HepG2 (cell line): ENCODE measurements at regions not wholly inside any gene's neighbourhood (a gene's known extent, or its start where the extent isn't known, plus 50 kb on each side); places are given as distances from the start of the nearest gene placed in this dataset.

Experiments
- ATAC-seq: fragments of 200-7000 bp; cut with Tn5 transposase; 3 replicates; pipeline ENCODE4 v1.9.1; 2020; ENCODE audit warnings: mild to moderate bottlenecking, moderate library complexity
- BruUV-seq: library from RNA; stranded (reverse); fragments of 400-500 nt; replicated peaks from 2 replicates; lab custom pipeline; 2021; lab: Mats Ljungman, UMichigan
- CTCF ChIA-PET: fragments of 300-600 bp; formaldehyde crosslinking; extraction: SDS; loops from one replicate; lab custom pipeline; 2021; ENCODE audit warnings: low total read pairs, inconsistent platforms, low intra/inter-chr PET ratio; lab: Yijun Ruan, JAX
- POLR2A ChIA-PET: fragments of 350-600 bp; sonication (Branson Sonifier 250); formaldehyde crosslinking; loops from one replicate; lab custom pipeline; 2020; ENCODE audit warnings: antibody characterized with exemption, inconsistent platforms; lab: Yijun Ruan, JAX
- DNase-seq: peaks from one replicate; pipeline ENCODE4 v3.0.0-alpha.2; 2015; ENCODE audit warnings: low spot score
- FAIRE-seq: peaks from 3 replicates; lab custom pipeline; 2011; peaks lifted over from hg19 to GRCh38; lab: Jason Lieb, UNC
- H2AFZ ChIP-seq: one replicate; pipeline ENCODE4 v1.6.1; 2011; ENCODE audit warnings: low read length, inconsistent platforms
- H3K27ac ChIP-seq: fragments of 300-600 bp; 3 replicates; pipeline ENCODE4 v1.8.0; 2011; ENCODE audit warnings: mixed run types, mild to moderate bottlenecking, mixed read lengths, low read length, inconsistent platforms; ENCODE audit not compliant: insufficient read depth; ENCODE audit errors: extremely low read length
- H3K27me3 ChIP-seq, 2 experiments: fragments of 200-600 bp in 1 of 2; 2 replicates in 1 of 2; 3 replicates in 1 of 2; pipeline versions ENCODE4 v1.6.0 to v1.8.0; 2011; ENCODE audit warnings: low read length in 2 of 2, mild to moderate bottlenecking in 2 of 2, moderate library complexity in 2 of 2, inconsistent platforms in 1 of 2; ENCODE audit not compliant: insufficient read depth in 2 of 2, control insufficient read depth in 1 of 2
- H3K36me3 ChIP-seq, 2 experiments: fragments of 200-600 bp in 1 of 2; replicated peaks in 1 of 2; 2 replicates in 1 of 2; 3 replicates in 1 of 2; pipeline versions ENCODE4 v1.5.1 to v1.8.0; 2011; ENCODE audit warnings: low read length in 2 of 2, inconsistent platforms in 1 of 2; ENCODE audit not compliant: insufficient read depth in 2 of 2, control insufficient read depth in 1 of 2
- H3K4me1 ChIP-seq: 2 replicates; pipeline ENCODE4 v1.5.1; 2012; ENCODE audit warnings: low read length, inconsistent platforms; ENCODE audit not compliant: insufficient read depth
- H3K4me2 ChIP-seq: 2 replicates; pipeline ENCODE4 v1.6.0; 2011; ENCODE audit warnings: low read depth, low read length, inconsistent platforms
- H3K4me3 ChIP-seq, 3 experiments: fragments of 200-600 bp in 1 of 3; sonication (generic), shearing (Covaris generic) in 1 of 3; replicated peaks in 1 of 3; 2 replicates each; pipeline ENCODE4 v1.5.1; 2011 to 2016; ENCODE audit warnings: low read length in 3 of 3, inconsistent platforms in 2 of 3, low read depth in 2 of 3, mild to moderate bottlenecking in 2 of 3, control low read depth in 1 of 3, mixed read lengths in 1 of 3; ENCODE audit not compliant: insufficient read depth in 1 of 3
- H3K79me2 ChIP-seq: one replicate; pipeline ENCODE4 v1.6.1; 2011; ENCODE audit warnings: low read length, inconsistent platforms; ENCODE audit not compliant: insufficient read depth
- H3K9ac ChIP-seq: 2 replicates; pipeline ENCODE4 v1.6.0; 2011; ENCODE audit warnings: mild to moderate bottlenecking, low read depth, low read length, inconsistent platforms; ENCODE audit not compliant: insufficient read depth
- H3K9me3 ChIP-seq: 2 replicates; pipeline ENCODE4 v1.5.1; 2012; ENCODE audit warnings: mild to moderate bottlenecking, low read length
- H4K20me1 ChIP-seq: 2 replicates; pipeline ENCODE4 v1.6.0; 2011; ENCODE audit warnings: inconsistent platforms, mild to moderate bottlenecking, low read length, moderate library complexity; ENCODE audit not compliant: insufficient read depth
- JUNB ChIP-seq: sonication (generic); formaldehyde crosslinking; IDR thresholded peaks from 2 replicates; pipeline ENCODE4 v1.8.0; 2022; ENCODE audit warnings: missing genetic modification reagents, mild to moderate bottlenecking, borderline replicate concordance
- SKI ChIP-seq: fragments of 450-650 bp; IDR thresholded peaks from one replicate; pipeline ENCODE4 v1.6.1; 2018; ENCODE audit warnings: mild to moderate bottlenecking; ENCODE audit not compliant: partially characterized antibody
- SMAD9 ChIP-seq: sonication (generic); formaldehyde crosslinking; IDR thresholded peaks from 2 replicates; pipeline ENCODE4 v1.5.1; 2020; ENCODE audit warnings: mild to moderate bottlenecking, missing genetic modification reagents
- THAP11 ChIP-seq: IDR thresholded peaks from 2 replicates; pipeline ENCODE4 v1.6.1; 2016; ENCODE audit warnings: missing biosample characterization, missing genetic modification reagents
- ZMYM4 ChIP-seq: sonication (generic); formaldehyde crosslinking; IDR thresholded peaks from 2 replicates; pipeline ENCODE4 v1.8.1; 2023; ENCODE audit warnings: mild to moderate bottlenecking, missing genetic modification reagents
- ZNF17 ChIP-seq: sonication (generic); formaldehyde crosslinking; IDR thresholded peaks from 2 replicates; pipeline ENCODE4 v1.5.0; 2020; ENCODE audit warnings: mild to moderate bottlenecking, missing genetic modification reagents
- ZNF207 ChIP-seq: fragments of 450-650 bp; IDR thresholded peaks from 2 replicates; pipeline ENCODE4 v1.6.1; 2016; ENCODE audit warnings: antibody characterized with exemption, borderline replicate concordance
- ZNF30 ChIP-seq: sonication (generic); formaldehyde crosslinking; IDR thresholded peaks from 2 replicates; pipeline ENCODE4 v1.5.0; 2020; ENCODE audit warnings: mild to moderate bottlenecking, missing genetic modification reagents
- ZNF33A ChIP-seq: sonication (generic); formaldehyde crosslinking; IDR thresholded peaks from 2 replicates; pipeline ENCODE4 v1.5.1; 2020; ENCODE audit warnings: missing genetic modification reagents, mild to moderate bottlenecking, moderate library complexity, borderline replicate concordance
- ZNF569 ChIP-seq: sonication (generic); formaldehyde crosslinking; IDR thresholded peaks from 2 replicates; pipeline ENCODE4 v1.5.0; 2020; ENCODE audit warnings: mild to moderate bottlenecking, missing genetic modification reagents, moderate library complexity, borderline replicate concordance
- ZNF619 ChIP-seq: sonication (generic); formaldehyde crosslinking; IDR thresholded peaks from 2 replicates; pipeline ENCODE4 v1.4.0; 2020; ENCODE audit warnings: mild to moderate bottlenecking, missing genetic modification reagents
- ZNF850 ChIP-seq: sonication (generic); formaldehyde crosslinking; conservative IDR thresholded peaks from 2 replicates; pipeline ENCODE4 v1.9.0; 2021; ENCODE audit warnings: mild to moderate bottlenecking, missing genetic modification reagents
- WGBS: methylation state at CpG from one replicate; pipeline ENCODE4 v1.1.6; 2017; ENCODE audit warnings: low lambda C conversion rate; 5-methylcytosine and 5-hydroxymethylcytosine counted together
- in situ Hi-C: cut with HindIII; loops from 2 replicates; pipeline ENCODE4 v1.10.0; 2017; ENCODE audit warnings: low pct_unique_long_range_greater_than_20kb; ENCODE audit not compliant: extremely low pct_ligation_motif_present
- intact Hi-C: fragments of 100-400 bp; cut with micrococcal nuclease; formaldehyde crosslinking; loops from one replicate; pipeline ENCODE4 v1.10.0; 2022; ENCODE audit not compliant: unreplicated experiment
- TF ChIP-seq, protein P1 (sequence below): IDR thresholded peaks from 2 replicates; pipeline ENCODE4 v1.6.1; 2016; ENCODE audit warnings: control low read depth
- TF ChIP-seq, protein P2 (sequence below): sonication (generic); formaldehyde crosslinking; IDR thresholded peaks from 2 replicates; pipeline ENCODE4 v1.4.0; 2020; ENCODE audit warnings: missing genetic modification reagents
- TF ChIP-seq, protein P3 (sequence below): sonication (generic); formaldehyde crosslinking; IDR thresholded peaks from 2 replicates; pipeline ENCODE4 v1.8.0; 2022; ENCODE audit warnings: missing genetic modification reagents, low read depth, mild to moderate bottlenecking, borderline replicate concordance

DNA sequence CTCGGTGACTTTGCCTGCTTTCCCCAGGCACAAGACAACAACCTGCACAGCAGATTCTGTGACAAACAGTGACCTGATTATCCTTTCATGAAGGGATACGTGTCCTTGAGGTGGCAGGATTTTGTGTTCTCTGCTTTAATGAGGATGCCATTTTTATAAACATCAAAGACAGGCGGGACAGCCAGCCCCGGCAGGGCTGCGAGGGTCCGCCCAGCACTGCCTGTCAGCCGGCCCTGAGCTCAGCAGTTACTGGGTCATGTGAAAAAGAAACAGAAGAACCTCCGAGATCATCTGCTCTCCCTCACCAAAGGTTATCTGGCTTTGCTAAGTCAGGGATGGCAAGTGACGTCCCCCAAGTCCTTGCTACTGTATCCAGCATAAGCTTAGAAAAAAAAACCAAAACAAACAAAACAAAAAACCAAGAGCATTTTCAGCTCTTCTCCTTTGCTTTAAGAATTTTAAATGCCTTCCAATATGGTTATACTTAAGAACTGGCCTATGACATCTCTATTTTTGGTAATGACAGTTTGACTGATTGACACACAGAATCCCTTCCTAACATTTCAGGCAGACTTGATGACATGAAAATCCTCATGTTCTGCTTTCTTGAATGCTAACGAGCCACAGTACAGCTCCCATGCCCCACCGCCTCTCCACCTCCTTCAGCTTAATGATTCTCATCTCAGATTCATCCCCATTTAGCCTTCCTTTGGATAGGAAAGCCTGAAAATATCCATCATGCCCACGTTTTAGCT lies 666.6 kb upstream of the ARGLU1 start:
- no TSS peak for BruUV-seq
- H2AFZ ChIP-seq: no peak overlapping the region
- intact Hi-C loops (no loop called here), in situ Hi-C loops (no loop called here)
- no peaks in the 10 kb centered on the region for H3K9me3 ChIP-seq
- no peaks in the 10 kb centered on the region for H4K20me1 ChIP-seq
- no peak for TF ChIP-seq ZNF30 (CRISPR knock-in tag)
- no peak for TF ChIP-seq JUNB (CRISPR knock-in tag)
- TF ChIP-seq, protein P1, sequence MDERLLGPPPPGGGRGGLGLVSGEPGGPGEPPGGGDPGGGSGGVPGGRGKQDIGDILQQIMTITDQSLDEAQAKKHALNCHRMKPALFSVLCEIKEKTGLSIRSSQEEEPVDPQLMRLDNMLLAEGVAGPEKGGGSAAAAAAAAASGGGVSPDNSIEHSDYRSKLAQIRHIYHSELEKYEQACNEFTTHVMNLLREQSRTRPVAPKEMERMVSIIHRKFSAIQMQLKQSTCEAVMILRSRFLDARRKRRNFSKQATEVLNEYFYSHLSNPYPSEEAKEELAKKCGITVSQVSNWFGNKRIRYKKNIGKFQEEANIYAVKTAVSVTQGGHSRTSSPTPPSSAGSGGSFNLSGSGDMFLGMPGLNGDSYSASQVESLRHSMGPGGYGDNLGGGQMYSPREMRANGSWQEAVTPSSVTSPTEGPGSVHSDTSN: no peak
- TF ChIP-seq THAP11 (CRISPR knock-in tag): no peak
- no peak for TF ChIP-seq ZNF17 (CRISPR knock-in tag)
- TF ChIP-seq ZNF850 (CRISPR knock-in tag): no peak
- no peak for TF ChIP-seq ZNF619 (CRISPR knock-in tag)
- no peak for TF ChIP-seq SKI
- no peak for TF ChIP-seq SMAD9
- TF ChIP-seq ZNF33A (CRISPR knock-in tag): no peak
- no peak for TF ChIP-seq ZMYM4 (CRISPR knock-in tag)
- TF ChIP-seq, protein P2, sequence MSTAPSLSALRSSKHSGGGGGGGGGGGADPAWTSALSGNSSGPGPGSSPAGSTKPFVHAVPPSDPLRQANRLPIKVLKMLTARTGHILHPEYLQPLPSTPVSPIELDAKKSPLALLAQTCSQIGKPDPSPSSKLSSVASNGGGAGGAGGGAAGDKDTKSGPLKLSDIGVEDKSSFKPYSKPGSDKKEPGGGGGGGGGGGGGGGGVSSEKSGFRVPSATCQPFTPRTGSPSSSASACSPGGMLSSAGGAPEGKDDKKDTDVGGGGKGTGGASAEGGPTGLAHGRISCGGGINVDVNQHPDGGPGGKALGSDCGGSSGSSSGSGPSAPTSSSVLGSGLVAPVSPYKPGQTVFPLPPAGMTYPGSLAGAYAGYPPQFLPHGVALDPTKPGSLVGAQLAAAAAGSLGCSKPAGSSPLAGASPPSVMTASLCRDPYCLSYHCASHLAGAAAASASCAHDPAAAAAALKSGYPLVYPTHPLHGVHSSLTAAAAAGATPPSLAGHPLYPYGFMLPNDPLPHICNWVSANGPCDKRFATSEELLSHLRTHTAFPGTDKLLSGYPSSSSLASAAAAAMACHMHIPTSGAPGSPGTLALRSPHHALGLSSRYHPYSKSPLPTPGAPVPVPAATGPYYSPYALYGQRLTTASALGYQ (CRISPR knock-in tag): no peak
- TF ChIP-seq ZNF207: no peak
- no peak for TF ChIP-seq ZNF569 (CRISPR knock-in tag)
- TF ChIP-seq, protein P3, sequence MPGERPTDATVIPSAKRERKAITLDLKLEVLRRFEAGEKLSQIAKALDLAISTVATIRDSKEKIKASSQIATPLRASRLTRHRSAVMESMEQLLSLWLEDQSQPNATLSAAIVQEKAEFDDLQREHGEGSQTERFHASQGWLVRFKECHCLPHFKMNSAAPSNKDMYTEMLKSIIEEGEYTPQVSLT (CRISPR knock-in tag): no peak
- FAIRE-seq (no peak), DNase-seq (no peak), ATAC-seq (no peak)
- CTCF ChIA-PET: no interaction called here
- no peak overlapping the region for H3K4me3 ChIP-seq
- WGBS: 1% methylated on average over 12 of the region's 12 CpGs
- no peaks in the 10 kb centered on the region for H3K36me3 ChIP-seq
- H3K4me1 ChIP-seq: no peaks in the 10 kb centered on the region
- H3K27me3 ChIP-seq: no peaks in the 10 kb centered on the region; a peak in 1 of 5 replicates
- no peak overlapping the region for H3K9ac ChIP-seq
- no peaks in the 10 kb centered on the region for H3K79me2 ChIP-seq
- no peak overlapping the region for H3K4me2 ChIP-seq
- H3K27ac ChIP-seq: no peak overlapping the region
- POLR2A ChIA-PET: no interaction called here
